GM21723 (cell line): ENCODE measurements at regions not wholly inside any gene's neighbourhood (a gene's known extent, or its start where the extent isn't known, plus 50 kb on each side); places are given as distances from the start of the nearest gene placed in this dataset.
"Not testable (repeated sequence)": the region's sequence is repeated elsewhere in the genome, so short reads cannot be mapped to it uniquely, and the experiment has no call there.

ENCODE experiments used
- ATAC-seq: cut with Tn5 transposase; IDR thresholded peaks from one replicate; pipeline ENCODE4 v1.9.1; 2021; ENCODE audit warnings: mild to moderate bottlenecking, moderate library complexity; ENCODE audit not compliant: unreplicated experiment

DNA sequence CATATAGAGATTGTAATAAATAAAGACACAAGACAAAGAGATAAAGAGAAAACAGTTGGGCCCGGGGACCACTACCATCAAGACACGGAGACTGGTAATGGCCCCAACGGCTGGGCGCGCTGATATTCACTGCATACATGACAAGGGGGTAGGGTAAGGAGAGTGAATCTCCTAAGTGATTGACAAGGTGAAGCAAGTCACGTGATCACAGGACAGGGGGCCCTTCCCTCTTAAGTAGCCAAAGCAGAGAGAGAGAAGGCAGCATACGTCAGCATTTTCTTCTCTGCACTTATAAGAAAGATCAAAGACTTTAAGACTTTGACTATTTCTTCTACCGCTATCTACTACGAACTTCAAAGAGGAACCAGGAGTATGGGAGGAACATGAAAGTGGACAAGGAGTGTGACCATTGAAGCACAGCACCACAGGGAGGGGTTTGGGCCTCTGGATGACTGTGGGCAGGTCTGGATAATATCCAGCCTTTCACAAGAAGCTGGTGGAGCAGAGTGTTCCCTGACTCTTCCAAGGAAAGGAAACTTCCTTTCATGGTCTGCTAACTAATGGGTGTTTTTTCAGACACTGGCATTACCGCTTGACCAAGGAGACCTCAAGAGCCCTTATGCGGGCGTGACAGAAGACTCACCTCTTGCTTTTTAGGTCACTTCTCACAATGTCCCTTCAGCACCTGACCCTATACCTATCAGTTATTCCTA, 75.6 kb downstream of the MRPL39 start:
- ATAC-seq: not testable (repeated sequence)

DNA sequence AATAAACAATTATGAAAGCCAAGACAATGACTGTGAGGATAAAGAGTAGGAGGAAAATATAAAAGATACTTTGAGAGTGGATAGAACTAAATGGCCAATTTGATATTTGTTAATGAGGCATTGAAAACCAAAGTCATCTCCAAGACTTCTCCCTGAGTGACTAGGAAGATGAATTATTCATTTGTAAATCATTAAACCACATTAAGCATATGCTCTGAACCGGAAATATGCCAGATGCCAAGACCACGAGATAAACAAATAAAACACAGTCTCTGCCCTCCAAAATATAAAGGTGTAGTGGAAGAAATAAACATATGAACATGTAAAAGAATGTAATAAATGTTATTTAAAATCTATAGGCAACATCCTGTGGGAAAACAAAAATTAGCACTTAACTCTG, 78.8 kb downstream of the MRPL39 start:
- no peak for ATAC-seq

DNA sequence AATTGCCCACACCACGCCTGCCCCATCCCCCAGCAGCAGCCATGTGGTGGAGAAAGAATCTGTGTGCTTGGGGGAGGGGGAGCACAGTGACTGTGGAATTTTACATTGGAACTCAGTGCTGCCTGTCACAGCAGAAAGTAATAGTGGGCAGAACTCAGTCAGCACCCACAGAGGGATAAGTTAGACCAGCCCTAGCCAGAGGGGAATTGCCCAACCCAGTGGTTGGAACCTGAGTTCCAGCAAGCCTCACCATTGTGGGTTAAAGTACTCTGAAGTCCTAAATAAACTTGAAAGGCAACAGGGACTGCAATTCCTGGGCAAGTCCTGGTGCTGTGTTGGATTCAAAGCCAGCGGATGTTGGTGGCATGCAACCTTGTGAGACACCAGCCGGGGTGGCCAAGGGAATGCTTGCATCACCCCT, 88.8 kb downstream of the MRPL39 start:
- ATAC-seq: no peak

DNA sequence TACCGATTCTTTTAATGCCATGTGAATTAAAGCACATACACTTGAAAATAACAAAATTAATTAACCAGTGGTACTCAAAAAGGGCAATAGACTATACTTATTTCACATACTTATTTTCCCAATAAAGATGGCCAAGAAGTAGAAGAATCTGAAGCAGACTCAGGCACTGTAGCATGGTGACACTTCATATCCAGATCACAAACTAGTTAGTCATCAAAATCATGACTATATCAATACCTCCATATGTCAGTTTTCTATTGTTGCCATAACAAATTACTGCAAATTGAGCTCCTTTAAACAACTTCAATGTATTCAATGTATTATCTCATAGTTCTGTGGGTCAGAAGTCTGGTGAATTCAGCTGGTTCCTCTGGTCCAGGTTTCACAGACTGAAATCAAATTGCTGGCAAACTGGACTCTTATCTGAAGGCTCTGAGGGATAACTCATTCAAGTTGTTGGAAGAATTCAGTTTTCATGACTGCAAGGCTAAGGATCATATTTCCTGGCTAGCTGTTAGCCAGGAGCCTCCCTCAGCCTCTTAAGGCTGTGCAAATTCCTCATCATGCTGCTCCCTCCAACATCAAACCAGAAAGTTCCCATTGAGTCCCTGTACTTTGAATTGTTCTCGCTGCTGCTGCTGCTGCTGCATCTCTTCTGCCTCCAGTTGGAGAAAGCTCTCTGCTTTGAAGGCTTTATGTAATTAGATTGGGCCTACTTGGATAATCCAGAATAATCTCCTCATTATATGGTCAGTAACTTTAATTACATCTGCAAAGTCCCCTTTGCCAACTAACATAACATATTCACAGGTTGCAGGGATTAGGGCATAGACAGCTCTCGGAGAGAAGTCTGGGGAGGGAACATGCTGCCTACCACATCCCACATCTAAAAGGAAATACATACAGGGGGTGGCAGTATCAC, 91.5 kb downstream of the MRPL39 start:
- no peak for ATAC-seq

DNA sequence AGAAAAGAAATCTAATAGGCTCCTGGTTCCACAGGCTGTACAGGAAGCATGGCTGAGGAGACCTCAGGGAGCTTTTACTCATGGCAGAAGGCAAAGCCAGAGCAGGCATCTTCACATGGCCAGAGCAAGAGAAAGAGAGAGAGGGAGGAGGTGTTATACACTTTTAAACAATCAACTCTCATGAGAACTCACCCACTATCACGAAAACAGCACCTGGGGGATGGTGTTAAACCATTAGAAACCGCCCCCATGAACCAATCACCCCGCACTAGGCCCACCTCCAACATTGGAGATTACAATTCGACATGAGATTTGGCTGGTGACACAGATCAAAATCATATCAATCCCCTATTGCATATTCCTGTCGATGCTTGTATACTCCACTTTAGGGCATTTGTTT, 93.5 kb downstream of the MRPL39 start:
- ATAC-seq: no peak

DNA sequence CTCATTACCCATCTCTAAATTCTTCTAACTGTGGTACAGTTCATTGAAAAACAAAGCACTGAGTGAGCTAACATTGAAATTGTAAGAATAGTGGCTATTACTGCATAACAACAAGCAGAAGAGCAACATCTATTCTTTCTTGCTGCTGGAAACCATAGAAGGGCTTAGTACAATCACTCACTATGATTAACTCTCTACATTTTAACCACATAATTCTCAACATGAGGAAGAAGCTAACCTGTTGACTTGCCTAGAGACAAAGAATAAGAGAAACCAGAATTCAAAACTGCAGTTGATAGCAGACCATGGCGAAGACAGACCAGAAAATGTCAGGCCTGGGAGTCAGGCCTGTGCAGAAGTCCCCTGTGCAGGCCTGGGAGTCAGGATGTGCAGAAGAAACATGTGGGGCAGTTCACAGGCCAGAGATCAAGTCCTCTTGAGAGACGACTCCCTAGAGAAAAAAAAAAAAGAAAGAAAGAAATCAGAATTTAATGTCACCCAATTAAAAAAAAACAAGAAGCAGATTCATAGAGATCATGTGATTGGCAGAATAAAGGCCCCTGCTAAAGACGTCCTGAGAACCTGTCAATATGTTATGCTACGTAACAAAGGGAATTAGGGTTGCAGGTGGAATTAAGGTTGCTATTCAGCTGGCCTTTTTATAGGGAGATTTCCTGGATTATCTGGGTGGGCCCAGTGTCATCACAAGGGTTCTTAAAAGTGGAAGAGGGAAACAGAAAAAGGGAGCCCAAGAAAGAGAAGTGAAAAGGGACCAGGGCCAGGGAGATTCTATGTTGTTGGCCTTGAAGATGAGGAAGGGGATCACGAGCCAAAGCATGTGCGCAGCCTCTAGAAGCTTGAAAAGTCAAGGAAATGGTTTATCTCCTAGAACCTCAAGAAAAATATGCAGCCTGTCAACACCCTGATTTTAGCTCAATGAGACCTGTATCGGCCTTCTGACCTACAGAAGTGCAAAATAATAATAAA, 94.9 kb downstream of the MRPL39 start:
- no peak for ATAC-seq

DNA sequence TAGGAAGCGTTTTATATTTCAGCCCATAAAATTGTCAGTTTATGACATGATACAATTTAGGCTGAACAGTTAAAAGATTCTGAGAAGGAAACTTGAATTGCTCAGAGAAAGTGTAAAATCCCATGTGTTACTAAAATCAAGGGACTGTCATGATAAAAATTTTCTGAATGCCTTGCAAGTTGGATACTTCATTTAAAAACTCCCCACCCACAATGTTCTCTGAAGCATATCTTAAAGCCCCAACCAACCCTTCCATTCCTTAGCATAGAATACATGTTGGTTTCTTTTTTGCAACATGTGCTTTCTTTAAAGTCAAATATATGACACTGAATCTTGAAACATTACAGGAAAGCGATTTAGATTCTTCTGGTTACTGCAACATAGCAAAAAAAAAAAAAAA, 97.4 kb downstream of the MRPL39 start:
- ATAC-seq: peak; percentile 49

DNA sequence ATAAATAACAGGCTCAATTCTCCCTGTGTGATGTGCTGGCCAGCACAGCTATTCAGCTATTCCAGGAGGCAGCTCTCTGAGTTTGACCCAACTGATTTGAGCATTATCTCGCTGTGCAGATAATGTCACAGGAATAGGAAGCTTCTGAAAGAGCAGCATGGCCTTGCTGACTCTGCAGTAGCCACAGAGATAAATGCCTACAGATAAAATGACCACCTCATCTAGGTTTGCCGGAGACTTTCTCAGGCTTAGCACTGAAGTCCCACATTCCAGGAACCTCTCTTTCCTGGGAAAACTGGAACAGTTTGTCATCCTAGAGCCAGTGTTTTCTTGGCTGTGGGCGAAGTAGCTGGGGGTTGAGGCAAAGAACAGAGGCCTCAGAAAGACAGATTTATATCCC, 98.9 kb downstream of the MRPL39 start:
- ATAC-seq: no peak

DNA sequence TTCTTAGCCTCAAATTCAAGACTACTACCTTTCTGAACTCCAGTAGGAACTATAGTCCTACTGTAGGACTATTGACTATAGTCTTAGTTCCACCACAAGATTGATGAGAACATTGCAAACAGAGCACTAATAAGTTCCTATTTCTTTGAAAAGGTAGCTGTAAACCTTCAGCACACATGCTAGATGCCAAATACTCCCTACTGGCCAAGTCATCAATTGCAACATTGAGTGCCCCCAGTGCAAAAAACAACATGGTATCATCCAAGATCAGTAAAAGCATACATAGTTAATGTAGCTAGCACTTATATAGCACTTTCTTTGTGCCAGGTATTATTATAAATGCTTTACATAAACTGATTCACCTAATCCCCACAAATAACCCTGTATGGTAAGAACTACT, 99.8 kb downstream of the MRPL39 start:
- ATAC-seq: peak; percentile 42

DNA sequence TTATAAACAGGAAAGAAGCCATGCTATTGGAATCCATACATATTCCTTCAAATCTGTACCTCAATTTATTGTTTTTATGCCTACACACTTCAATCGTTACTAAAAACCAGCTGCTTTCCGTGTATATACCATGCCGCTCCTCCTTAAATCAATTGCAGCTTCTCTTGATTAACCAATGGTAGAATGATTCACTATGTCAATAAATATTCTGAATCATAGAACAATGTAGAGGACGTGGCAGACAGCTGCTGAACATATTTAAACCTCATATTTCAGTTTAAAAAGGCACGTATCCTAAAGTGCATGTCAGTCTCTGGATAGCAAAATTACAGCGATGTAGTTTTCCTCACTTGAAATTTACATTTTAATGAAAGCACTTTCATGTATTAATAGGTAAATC, 100.4 kb downstream of the MRPL39 start:
- ATAC-seq: no peak

DNA sequence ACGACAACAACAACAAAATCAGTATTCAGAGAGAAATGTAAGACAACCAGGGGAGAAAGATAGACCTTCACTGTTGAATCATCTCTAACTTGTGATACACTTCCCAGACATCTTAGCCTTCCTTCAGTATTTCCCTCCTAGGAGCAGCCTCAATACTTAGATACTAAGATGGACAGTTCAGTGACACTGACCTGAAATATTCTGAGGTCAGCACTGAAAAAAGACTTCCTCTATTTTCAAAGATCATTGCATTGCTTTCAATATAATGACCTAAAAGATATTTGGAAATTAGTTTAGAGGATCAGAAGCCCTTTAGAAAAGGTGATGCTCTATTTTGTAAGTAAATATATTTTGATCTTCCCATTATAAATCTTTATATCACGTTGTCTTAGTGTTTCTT, 101.0 kb downstream of the MRPL39 start:
- no peak for ATAC-seq

DNA sequence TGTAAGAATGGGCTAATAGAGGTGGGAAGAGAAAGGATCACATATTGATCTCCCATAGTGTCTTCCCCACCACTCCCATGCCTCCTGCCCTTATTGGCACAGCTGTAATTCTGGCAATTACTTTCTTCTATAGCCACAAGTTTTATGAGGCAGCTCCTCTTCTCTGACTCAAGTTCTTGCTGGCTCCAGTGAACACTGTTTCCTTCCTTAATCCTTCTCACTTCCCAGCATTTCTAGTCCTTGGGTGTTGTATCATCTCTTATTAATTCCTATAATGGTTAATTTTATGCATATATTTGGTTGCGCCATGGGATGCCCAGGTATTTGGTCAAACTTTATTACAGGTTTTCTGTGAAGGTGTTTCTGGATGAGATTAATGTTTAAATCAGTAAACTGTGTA, 103.3 kb downstream of the MRPL39 start:
- ATAC-seq: no peak

DNA sequence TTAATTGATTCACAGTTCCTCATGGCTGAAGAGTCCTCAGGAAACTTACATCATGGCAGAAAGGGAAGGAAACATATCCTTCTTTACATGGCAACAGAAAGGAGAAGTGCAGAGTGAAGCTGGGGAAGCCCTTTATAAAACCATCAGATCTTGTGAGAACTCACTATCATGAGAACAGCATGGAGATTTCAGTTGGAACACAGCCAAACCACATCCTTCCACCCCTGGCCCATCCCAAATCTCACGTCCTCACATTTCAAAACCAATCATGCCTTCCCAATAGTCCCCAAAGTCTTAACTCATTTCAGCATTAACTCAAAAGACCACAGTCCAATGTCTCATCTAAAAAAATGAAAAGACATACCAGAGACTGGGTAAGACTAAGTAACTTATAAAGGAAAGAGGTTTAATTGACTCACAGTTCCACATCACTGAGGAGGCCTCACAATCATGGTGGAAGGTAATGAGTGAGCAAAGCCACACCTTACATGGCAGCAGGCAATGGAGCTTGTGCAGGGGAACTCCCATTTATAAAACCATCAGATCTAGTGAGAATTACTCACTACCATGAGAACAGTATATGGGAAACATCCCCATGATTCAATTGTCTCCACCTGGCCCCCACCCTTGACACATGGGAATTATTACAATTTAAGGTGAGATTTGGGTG, 105.2 kb downstream of the MRPL39 start:
- peak; percentile 54 for ATAC-seq

DNA sequence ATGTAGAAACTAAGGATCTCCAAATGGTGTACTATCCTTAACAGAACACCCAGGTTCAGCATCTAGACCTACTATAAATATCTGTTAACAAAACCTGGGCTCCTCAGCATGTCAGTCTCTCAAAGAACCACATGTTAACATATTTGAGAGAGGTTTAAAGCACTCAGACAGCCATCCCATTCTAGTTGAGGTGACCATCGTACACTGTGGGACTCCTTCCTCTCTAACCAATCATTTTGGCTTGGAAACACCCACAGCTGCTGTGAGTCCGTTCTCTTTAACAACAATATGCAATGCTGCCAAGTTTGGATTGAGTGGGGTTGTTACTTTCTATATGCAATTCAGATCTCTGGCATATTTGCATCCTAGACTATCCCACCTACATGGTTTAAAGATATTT, 105.8 kb downstream of the MRPL39 start:
- ATAC-seq: no peak

DNA sequence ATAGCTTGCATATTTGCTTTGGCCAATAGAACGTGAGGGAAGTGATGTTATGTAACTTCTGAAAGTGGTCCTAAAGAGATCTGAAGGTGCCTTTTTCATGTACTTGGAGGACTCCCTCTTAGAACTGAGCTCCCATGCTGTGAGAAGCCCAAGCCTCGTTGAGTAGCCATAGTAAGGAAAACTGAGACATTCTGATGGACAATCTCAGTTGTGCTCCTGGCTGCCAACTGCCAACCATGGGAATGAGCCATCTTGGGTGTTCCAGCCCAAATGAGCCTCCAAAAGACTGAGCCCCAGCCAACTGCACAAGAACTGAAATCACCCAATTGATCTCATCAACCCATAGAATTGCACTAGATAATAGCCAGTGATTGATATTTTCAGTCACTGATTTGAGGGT, 106.7 kb downstream of the MRPL39 start:
- no peak for ATAC-seq

DNA sequence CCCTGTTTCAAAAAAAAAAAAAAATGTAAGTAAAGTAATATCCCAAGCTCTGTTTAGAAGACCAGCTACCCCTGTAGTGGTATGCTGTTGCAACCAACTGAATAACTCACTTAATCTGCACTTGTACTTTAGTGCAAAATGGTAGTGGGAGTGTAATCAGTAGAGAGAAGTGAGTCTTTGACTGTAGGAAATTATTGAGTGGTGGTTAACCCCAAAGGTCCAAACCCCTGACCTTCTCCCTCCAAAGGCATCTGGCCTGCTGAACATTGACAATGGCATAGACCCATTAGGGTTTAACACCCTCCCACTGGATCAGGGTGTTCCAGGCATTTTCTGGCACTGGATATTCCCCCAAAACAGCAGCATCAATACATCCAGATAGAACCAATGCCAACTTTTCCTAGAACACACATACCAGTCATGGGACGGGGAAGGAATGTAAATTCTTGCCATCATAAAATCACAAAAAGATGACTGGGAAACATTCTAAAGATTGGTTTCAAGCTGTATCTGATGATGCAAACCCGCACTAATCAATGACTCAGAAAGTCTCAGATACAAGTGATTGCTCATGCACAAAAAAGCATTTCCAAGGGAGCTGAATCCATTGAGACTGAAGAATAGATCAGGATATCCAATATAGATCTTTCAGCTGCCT, 110.3 kb downstream of the MRPL39 start:
- ATAC-seq: no peak

DNA sequence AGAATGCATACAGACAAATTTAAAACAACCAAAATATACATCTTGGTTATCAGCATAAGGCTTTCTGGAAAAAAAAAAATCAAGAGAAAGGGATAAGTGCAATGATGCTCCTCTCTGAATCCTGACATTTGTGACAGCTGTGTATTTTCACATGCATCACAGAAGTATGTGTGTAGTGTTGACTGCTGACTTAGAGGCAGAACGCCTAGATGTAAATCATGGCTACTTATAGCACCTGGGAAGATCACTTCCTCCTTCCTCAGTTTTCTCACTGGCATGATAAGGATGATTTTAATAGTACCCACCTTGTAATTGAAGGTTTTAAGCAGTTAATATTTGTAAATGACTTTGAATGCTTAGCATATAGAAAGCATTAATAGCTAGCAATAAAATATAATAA, 112.5 kb downstream of the MRPL39 start:
- ATAC-seq: peak; percentile 41

DNA sequence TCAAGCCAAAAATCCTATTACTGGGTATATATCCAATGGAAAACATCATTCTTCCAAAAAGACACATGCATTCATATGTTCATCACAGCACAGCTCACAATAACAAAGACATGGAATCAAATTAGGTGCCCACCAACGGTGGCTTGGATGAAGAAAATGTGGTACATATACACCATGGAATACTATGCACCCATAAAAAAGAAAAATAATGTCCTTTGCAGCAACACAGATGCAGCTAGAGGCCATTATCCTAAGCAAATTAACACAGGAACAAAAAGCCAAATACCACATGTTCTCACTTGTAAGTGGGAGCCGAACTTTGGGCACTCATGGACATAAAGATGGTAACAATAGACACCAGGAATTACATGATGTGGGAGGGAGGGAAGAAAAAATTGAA, 113.6 kb downstream of the MRPL39 start:
- ATAC-seq: no peak

DNA sequence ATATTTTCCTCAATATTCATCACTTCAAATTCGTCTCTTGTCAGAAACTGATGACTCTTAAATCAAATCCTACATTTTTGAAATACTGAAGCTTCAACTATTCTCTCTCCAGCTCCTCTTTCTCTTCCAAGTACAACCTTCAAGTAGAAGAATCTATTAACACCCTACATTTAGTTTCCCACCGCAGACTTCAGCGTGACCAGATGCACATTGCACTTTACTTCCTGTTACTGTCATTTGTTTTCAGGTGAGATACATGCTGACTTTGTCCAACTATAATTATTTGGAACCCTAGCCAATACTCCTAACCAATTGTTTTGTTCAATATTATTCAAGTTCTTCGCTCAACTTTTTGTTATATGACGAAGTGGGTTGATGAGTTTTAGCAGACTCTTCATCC, 116.0 kb downstream of the MRPL39 start:
- ATAC-seq: no peak

DNA sequence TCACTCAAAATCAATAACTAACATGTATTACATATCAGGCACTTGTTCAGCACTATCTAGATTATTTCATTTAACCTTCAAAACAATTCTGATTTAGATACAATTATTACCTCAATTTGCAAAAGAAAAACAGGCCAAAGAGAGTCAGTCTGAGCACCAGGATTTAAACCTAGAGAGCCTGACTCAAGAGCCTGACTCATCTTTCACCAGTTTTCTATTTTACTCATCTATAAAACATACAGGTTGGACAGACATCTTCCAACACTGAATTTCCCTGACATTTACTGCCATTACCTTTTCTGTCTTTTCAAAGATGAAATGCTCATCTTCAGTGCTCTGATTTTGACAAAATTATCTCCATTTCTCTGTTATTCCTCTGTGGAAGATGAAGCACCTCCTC, 116.5 kb downstream of the MRPL39 start:
- ATAC-seq: no peak
